CD4-positive, alpha-beta T cell (primary cell): ENCODE measurements at regions not wholly inside any gene's neighbourhood (a gene's known extent, or its start where the extent isn't known, plus 50 kb on each side); places are given as distances from the start of the nearest gene placed in this dataset.

Source experiments
- ATAC-seq: fragments of 200-7000 bp; cut with Tn5 transposase; one replicate; pipeline ENCODE4 v1.10.0; 2022; ENCODE audit warnings: mild to moderate bottlenecking; ENCODE audit not compliant: poor library complexity
- CTCF ChIA-PET: fragments of 350-600 bp; sonication (Branson Sonifier 250); formaldehyde crosslinking; loops from one replicate; lab custom pipeline; 2021; ENCODE audit warnings: antibody characterized with exemption, inconsistent platforms; lab: Charles Lee
- POLR2A ChIA-PET: fragments of 350-600 bp; sonication (Branson Sonifier 250); formaldehyde crosslinking; loops from one replicate; lab custom pipeline; 2021; ENCODE audit warnings: antibody characterized with exemption, inconsistent platforms; lab: Charles Lee
- DNase-seq, 14 experiments: peaks; one replicate each; pipeline ENCODE4 v3.0.0-alpha.2; 2013 to 2020; ENCODE audit warnings: mixed read lengths in 2 of 14
- H3K27ac ChIP-seq, 2 donors: one replicate each; pipeline versions ENCODE4 v1.5.1 to v1.7.0; 2013; ENCODE audit warnings: low read length in 2 of 2, low read depth in 1 of 2, mild to moderate bottlenecking in 1 of 2
- H3K27me3 ChIP-seq, 2 experiments: 1 replicate in 1 of 2; 2 replicates in 1 of 2; pipeline versions ENCODE4 v1.6.1 to v1.7.0; 2013; ENCODE audit warnings: low read length in 2 of 2, control low read depth in 1 of 2, mild to moderate bottlenecking in 1 of 2, moderate library complexity in 1 of 2; ENCODE audit not compliant: insufficient read depth in 2 of 2, control insufficient read depth in 1 of 2
- H3K36me3 ChIP-seq: one replicate; pipeline ENCODE4 v1.6.1; 2013; ENCODE audit warnings: low read length, control low read depth; ENCODE audit not compliant: insufficient read depth
- H3K4me1 ChIP-seq: one replicate; pipeline ENCODE4 v1.6.1; 2013; ENCODE audit warnings: low read length, control low read depth; ENCODE audit not compliant: insufficient read depth
- H3K4me3 ChIP-seq: one replicate; pipeline ENCODE4 v1.5.1; 2013; ENCODE audit warnings: mild to moderate bottlenecking, low read length, moderate library complexity
- H3K9me3 ChIP-seq, 2 experiments: 1 replicate in 1 of 2; 2 replicates in 1 of 2; pipeline versions ENCODE4 v1.6.1 to v1.7.0; 2013; ENCODE audit warnings: low read length in 2 of 2, mild to moderate bottlenecking in 2 of 2, control low read depth in 1 of 2, moderate library complexity in 1 of 2; ENCODE audit not compliant: control insufficient read depth in 1 of 2, insufficient read depth in 1 of 2
- H3K27ac Mint-ChIP-seq: one replicate; pipeline ENCODE4 v1.8.0; 2020; ENCODE audit warnings: mixed read lengths
- H3K27me3 Mint-ChIP-seq: one replicate; pipeline ENCODE4 v1.8.0; 2021; ENCODE audit warnings: mixed read lengths
- H3K36me3 Mint-ChIP-seq: one replicate; pipeline ENCODE4 v1.8.0; 2021; ENCODE audit warnings: low read depth, mixed read lengths
- H3K4me1 Mint-ChIP-seq: one replicate; pipeline ENCODE4 v1.8.0; 2021; ENCODE audit warnings: low read depth, mixed read lengths
- H3K4me3 Mint-ChIP-seq: one replicate; pipeline ENCODE4 v1.8.0; 2020; ENCODE audit warnings: mild to moderate bottlenecking, mixed read lengths
- H3K9me3 Mint-ChIP-seq: one replicate; pipeline ENCODE4 v1.8.0; 2020; ENCODE audit warnings: mixed read lengths
- intact Hi-C, 2 experiments: fragments of 100-400 bp; cut with DNase I in 1 of 2; cut with micrococcal nuclease in 1 of 2; formaldehyde crosslinking; loops; one replicate each; pipeline versions ENCODE4 v1.15.1 to v1.9.0; 2023 to 2025; cut with DNase I, micrococcal nuclease
- TF ChIP-seq, protein P1 (sequence below): fragments of 200-600 bp; IDR thresholded peaks from one replicate; pipeline ENCODE4 v1.8.0; 2022; ENCODE audit warnings: antibody characterized with exemption, mild to moderate bottlenecking

DNA sequence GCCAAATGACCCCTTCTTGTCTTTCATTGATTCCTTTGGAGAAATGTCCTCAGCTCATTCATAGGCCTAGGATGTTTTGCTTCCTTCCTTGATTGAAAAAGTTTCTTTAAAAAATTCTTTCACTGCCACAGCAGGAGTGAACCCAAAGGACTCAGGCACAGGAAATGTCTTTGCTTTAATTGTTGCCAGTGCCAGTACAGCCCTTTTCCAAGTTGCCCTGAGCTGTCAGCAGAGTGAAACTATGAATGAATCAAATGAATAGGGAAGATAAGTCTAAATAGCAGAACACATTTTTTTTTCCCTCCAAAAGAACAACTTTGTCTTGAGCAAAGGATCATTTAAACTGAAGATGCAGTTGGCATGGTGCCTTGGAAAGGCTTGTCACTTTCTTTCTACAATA lies 63.8 kb upstream of the SLC4A4 start:
- no peak overlapping the region for H3K27ac ChIP-seq
- Mint-ChIP-seq H3K4me3 (no peak overlapping the region), H3K9me3 (no peaks in the 10 kb centered on the region), H3K27ac (no peak overlapping the region), H3K36me3 (no peaks in the 10 kb centered on the region), H3K4me1 (peaks cover 32% of the 10 kb centered on the region), H3K27me3 (no peaks in the 10 kb centered on the region)
- no peaks in the 10 kb centered on the region for H3K36me3 ChIP-seq
- DNase-seq (peak in 1 of 14 experiments; percentile 8), ATAC-seq (no peak)
- ChIA-PET CTCF (no interaction called here), POLR2A (interaction anchor here (0.7 kb wide), 1 partner anchor 41 kb away, joined by 3 read pairs; no protein-coding TSS in a partner anchor)
- no peaks in the 10 kb centered on the region for H3K9me3 ChIP-seq
- TF ChIP-seq, protein P1, sequence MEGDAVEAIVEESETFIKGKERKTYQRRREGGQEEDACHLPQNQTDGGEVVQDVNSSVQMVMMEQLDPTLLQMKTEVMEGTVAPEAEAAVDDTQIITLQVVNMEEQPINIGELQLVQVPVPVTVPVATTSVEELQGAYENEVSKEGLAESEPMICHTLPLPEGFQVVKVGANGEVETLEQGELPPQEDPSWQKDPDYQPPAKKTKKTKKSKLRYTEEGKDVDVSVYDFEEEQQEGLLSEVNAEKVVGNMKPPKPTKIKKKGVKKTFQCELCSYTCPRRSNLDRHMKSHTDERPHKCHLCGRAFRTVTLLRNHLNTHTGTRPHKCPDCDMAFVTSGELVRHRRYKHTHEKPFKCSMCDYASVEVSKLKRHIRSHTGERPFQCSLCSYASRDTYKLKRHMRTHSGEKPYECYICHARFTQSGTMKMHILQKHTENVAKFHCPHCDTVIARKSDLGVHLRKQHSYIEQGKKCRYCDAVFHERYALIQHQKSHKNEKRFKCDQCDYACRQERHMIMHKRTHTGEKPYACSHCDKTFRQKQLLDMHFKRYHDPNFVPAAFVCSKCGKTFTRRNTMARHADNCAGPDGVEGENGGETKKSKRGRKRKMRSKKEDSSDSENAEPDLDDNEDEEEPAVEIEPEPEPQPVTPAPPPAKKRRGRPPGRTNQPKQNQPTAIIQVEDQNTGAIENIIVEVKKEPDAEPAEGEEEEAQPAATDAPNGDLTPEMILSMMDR, result no peak
- intact Hi-C loops, result no loop called here
- no peak overlapping the region for H3K4me3 ChIP-seq
- peaks cover 9% of the 10 kb centered on the region for H3K4me1 ChIP-seq
- H3K27me3 ChIP-seq, result no peaks in the 10 kb centered on the region

DNA sequence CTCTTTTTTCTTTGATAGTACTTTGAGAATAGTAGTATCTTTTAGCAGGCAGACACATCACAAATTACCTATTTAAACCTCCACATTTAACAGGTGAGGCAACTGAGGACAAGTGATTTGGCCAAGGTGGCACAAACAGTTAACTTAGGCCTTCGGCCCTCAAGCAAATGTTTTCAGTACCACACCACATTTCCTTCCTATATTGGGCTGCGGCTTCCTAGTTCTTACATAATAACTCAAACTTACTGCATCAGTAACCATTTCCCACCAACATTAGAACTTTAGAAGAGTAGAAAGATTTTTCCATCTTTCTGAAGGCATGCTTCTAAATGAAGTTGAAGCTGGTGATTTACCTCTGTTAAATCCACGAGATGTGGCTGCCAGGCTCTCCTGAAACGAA lies 63.2 kb upstream of the SLC4A4 start:
- Histone ChIP-seq H3K27ac (peak overlapping the region in 1 of 2 donors; percentile 6), H3K36me3 (no peaks in the 10 kb centered on the region), H3K27me3 (no peaks in the 10 kb centered on the region), H3K9me3 (no peaks in the 10 kb centered on the region), H3K4me3 (no peak overlapping the region), H3K4me1 (peaks cover 9% of the 10 kb centered on the region)
- Mint-ChIP-seq H3K27me3 (no peaks in the 10 kb centered on the region), H3K4me1 (peaks cover 32% of the 10 kb centered on the region), H3K9me3 (no peaks in the 10 kb centered on the region), H3K27ac (no peak overlapping the region), H3K4me3 (no peak overlapping the region), H3K36me3 (no peaks in the 10 kb centered on the region)
- intact Hi-C loops, result no loop called here
- CTCF ChIA-PET, result no interaction called here
- POLR2A ChIA-PET, result no interaction called here
- ATAC-seq, result no peak
- DNase-seq, result peak in 2 of 14 experiments; percentile 4 to 36
- TF ChIP-seq, protein P1, result no peak

DNA sequence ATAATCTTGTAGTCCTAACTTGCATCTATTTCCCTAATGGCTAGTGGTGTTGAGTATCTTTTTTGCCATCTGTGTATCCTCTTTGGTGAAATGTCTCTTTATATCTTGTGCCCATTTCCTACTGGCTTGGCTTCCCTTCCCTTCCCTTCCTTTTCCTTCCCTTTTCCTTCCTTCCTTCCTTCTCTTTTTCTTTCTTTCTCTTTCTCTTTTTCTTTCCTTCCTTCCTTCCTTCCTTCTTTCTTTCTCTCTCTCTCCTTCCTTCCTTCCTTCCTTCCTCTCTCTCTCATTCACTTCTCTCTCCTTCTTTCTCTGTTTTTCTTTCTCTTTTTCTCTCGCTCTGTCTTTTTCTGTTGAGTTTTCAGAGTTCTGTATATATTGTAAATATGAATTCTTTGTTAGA lies 61.5 kb upstream of the SLC4A4 start:
- Mint-ChIP-seq H3K4me1 (peaks cover 32% of the 10 kb centered on the region), H3K27me3 (no peaks in the 10 kb centered on the region), H3K36me3 (no peaks in the 10 kb centered on the region), H3K4me3 (no peak overlapping the region), H3K9me3 (no peaks in the 10 kb centered on the region), H3K27ac (no peak overlapping the region)
- no peak for ATAC-seq
- no peak for DNase-seq
- no peaks in the 10 kb centered on the region for H3K36me3 ChIP-seq
- ChIA-PET CTCF (no interaction called here), POLR2A (no interaction called here)
- intact Hi-C loops, result no loop called here
- H3K4me3 ChIP-seq, result no peak overlapping the region
- peaks cover 9% of the 10 kb centered on the region for H3K4me1 ChIP-seq
- no peaks in the 10 kb centered on the region for H3K27me3 ChIP-seq
- H3K27ac ChIP-seq, result no peak overlapping the region
- no peaks in the 10 kb centered on the region for H3K9me3 ChIP-seq
- TF ChIP-seq, protein P1, result no peak
